GM18508 (cell line): ENCODE measurements at regions not wholly inside any gene's neighbourhood (a gene's known extent, or its start where the extent isn't known, plus 50 kb on each side); places are given as distances from the start of the nearest gene placed in this dataset.

Experiments used
- ATAC-seq: cut with Tn5 transposase; IDR thresholded peaks from one replicate; pipeline ENCODE4 v1.9.1; 2021; ENCODE audit warnings: moderate number of reproducible peaks; ENCODE audit not compliant: insufficient read depth, unreplicated experiment

GRCh38 chr2:56508662-56509061, 324.9 kb downstream of the CCDC85A start:
- ATAC-seq, result no peak

DNA sequence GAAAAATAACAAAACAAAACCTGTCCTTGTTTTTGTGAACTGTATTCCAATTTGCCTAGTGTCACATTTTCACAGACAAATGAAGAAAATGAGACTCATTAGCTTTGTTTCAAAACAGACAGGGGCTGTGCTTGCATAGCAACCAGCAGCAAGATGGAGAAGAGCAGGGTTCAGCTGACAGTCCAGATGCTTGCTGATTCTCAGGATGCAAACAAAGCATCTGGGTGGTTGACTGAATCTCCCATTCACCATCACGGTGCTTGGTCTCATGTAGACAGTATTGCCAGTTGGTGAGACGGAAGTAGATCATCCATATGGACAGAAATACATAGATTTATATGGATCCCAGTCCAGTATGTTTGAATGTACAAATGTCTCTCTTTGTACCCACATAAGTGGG, 326.8 kb downstream of the CCDC85A start:
- no peak for ATAC-seq

DNA sequence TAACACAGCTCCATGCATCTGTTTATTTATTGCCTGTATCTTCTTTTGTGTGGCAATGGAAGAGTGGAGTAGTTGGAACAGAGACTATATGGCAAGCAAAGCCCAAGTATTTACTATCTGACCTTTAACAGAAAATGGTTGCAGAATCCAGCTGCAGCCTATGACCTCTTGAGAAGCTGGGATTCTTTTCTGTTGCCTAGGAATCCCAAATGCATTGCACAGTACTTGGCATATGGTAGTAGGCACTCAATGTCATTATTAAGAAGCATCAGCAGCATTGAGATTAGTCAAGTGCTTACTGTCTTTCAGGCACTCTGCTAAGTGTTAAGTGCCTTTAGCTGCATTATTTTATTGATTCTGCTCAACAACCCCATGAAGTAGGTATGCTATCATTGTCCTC, 331.6 kb downstream of the CCDC85A start:
- ATAC-seq, result no peak

- ATAC-seq, result no peak
Observed at GRCh38 chr2:56519806-56520205, 336.0 kb downstream of the CCDC85A start.

DNA sequence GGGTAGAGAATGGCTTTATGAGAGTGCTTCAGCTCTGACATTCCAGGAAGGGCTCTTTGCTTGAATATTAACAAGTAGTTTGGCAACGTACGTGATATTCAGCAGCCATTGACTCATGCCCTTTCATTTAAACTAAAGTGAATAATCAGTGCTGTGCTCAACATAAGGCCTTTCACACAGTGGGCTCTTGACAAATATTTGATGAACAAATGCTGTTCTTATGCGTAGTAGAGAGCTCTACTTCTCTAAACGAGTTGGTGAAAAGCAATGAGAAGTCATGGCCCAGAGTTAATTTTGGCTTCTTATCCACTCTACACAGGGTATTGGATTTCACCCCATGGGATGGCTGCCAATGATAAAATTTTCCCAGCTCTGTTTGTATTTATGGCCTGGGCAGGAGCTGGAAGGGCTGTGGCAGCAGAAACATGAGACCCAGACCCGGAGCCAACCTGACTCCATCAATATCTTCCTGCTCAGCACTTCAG, 338.9 kb downstream of the CCDC85A start:
- no peak for ATAC-seq

- no peak for ATAC-seq
Observed at GRCh38 chr2:56523816-56524215, 340.0 kb downstream of the CCDC85A start.

GRCh38 chr2:56531668-56532420, 348.1 kb downstream of the CCDC85A start:
- ATAC-seq, result no peak

DNA sequence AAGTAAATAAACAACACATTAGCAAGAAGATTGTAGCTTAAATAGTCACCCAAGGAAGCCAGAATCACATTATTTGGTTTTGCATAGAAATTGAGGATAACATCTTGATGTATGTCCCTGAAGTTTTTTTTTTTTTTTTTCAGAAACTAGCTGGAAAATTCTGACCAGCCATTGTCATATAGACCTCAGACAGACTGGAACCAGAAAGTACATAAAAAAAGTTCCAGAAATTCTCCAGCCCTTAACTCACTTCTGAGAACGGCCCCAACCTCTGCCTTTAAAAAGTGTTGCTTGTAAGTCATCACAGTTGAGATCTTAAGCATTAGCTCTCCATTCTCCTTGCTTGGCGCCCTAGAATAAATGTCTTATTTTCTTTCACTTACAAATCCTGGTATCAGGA, 350.5 kb downstream of the CCDC85A start:
- ATAC-seq, result no peak

GRCh38 chr2:56537756-56538155, 354.0 kb downstream of the CCDC85A start:
- ATAC-seq, result no peak

DNA sequence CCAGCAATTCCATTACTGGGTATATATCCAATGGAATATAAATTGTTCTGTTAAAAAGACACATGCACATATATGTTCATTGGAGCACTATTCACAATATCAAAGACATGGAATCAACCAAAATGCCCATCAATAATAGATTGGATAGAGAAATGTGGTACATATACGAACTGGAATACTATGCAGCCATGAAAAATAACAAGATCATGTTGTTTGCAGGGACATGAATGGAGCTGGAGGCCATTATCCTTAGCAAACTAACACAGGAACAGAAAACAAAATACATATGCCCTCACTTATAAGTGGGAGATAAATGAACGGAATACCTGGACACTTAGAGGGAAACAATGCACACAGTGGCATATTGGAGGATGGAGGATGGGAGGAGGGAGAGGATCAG, 355.8 kb downstream of the CCDC85A start:
- no peak for ATAC-seq

- no peak for ATAC-seq
Observed at GRCh38 chr2:56540467-56540866, 356.7 kb downstream of the CCDC85A start.

- no peak for ATAC-seq
Observed at GRCh38 chr2:56540916-56541315, 357.1 kb downstream of the CCDC85A start.

DNA sequence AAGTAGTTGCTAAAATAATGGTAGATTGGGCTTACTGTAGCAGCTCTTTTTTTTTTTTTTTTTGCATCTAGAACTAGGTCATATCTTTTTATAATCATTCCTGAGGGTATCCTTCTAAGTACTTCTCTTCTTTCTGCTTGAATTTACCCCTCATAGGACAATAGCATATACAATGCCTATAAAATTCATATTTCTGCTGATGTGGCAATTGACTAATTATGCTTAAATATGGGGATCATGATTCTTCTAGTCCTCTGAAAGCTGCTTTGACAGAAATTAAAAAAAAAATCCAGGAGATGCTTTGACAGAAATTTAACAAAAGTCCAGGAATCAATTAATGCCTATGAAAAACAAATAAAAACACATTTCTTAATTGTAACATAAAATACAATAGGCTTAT, 358.4 kb downstream of the CCDC85A start:
- ATAC-seq, result no peak

DNA sequence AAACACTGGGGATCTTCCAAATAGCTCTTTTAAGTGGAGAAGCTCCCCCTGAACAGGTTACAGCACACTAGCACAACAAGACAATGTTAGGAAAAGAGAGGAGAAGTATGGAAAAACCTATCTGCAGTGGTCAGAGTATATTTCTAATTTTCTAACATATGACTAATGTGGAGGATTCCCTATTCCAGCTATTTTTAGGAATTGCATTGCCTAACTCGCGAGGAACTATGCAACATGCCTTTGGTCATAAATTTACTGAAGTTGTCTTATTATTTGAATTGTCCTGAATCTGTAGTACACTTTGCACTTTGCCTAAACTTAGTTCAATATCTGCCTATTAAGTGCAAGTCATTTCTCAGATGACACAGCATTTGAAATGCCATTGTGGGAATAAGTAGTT, 381.4 kb downstream of the CCDC85A start:
- ATAC-seq, result no peak

DNA sequence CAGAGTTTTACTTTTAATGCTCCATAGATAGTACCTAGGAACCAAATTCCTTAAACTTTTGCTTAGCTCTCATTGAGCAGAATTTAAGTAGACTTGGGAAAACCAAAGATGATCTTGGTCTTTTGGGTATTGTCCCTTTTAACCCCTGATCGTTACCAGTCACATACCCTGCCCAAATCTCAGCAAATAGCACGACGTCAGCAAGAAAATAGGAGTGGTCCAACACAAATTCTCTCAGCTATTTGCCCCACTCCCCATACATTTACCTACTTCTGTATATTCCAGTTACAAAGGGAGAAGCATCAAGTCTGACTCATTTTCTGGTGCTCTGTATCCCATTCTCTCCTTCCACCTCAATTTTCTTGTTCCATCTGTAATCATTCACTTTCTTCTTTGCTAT, 387.3 kb downstream of the CCDC85A start:
- no peak for ATAC-seq

DNA sequence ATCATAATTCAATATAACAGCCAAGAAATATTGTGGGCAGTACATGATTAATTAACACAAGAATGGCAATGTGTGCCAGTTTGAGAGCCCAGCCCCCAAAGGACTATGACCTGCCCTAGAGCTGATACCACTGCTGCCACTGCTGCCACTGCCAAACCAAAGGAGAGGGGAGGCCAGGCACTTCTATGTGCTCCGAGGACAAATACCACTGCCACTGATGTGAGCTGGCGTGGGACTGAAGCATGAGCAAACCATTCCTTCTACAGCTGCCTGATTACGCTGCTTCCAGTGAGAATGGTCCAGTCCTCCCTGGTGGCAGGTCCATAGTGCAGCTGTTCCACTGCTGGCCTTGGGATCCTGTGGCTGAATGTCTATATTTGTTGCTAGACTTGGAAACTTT, 392.2 kb downstream of the CCDC85A start:
- ATAC-seq, result no peak

GRCh38 chr2:56580242-56580641, 396.5 kb downstream of the CCDC85A start:
- no peak for ATAC-seq

DNA sequence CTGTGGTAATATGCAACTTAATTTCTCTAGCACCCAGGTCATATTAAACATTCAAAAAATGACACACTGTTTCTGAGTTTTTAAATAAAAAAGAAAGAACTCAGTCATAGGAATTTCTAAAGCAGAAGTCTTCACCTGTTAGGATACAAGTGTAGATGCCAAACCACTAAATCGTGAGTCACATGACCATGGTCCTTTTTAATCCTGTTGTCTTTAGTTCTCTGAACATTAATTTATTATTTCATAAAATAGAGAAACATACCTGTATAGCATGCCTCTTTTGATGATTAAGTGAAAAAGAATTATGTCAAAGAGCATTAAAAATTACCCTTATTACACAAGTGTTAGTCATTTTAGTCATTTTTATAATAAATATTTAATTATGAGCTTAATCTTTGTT, 398.8 kb downstream of the CCDC85A start:
- no peak for ATAC-seq

DNA sequence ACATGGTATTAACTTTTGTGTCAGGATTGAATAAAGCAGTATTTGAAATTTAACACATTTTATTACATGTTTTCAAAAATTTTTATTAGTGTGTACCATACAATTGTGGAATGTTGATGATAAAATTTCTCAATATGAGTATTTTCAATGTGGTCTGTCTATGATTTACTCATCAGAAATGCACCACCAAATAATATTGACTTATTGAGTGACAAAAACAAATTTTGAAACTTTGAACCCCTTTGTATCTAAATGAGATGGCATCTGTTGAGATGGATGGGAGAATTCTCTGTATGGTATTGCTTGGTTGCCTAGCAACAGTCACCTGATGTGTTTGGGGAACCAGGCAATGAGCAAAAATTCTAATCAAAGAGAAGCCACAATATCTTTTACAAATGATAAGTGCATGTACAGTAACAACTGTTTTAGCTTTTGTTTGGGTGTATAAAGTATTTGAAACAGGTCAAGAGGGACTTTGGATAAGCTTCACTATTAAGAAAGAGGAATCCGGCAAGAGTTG, 400.1 kb downstream of the CCDC85A start:
- ATAC-seq, result no peak

DNA sequence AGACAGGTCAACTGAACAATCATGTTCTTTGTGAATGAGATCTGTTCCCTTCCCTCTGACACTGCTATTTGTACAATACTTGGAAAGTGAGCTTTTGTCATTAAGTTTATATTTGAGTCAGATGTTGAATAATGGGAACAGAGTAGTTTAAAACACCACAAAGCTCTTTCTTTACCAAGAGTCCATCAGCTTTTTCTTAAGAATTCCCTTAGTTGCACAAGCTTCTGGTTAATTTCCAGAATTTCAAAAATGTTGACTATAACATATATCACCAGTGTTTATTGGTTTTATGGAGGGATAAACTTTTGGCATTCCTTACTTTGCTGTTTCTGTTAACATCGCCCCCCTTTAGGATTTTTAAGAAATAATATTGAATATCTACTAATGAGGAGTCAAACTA, 403.7 kb downstream of the CCDC85A start:
- ATAC-seq, result no peak

DNA sequence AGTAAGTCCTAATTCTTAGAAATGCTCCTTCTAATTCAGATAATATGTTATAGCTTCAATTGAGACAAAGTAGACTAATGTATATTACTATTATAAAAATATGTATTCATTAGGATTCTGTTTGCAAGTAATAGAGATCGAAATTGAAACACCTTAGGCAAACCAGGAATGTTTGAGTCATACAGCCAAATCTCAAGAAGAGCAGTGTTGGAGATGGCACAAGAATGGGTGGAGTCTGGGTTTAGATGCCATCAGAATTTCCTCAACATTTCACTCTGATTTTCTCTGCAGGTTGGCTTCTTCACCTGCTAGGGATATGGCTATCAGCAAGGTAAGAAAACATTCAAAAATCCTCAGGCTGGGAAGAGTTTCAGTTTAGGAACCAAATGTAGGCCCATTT, 405.4 kb downstream of the CCDC85A start:
- ATAC-seq, result no peak

- ATAC-seq, result no peak
Observed at GRCh38 chr2:56589835-56590234, 406.0 kb downstream of the CCDC85A start.
